SK-N-SH (cell line): ENCODE measurements at regions not wholly inside any gene's neighbourhood (a gene's known extent, or its start where the extent isn't known, plus 50 kb on each side); places are given as distances from the start of the nearest gene placed in this dataset.

Experiments used
- CTCF ChIA-PET: fragments of 300-600, 350-600 bp; formaldehyde crosslinking; extraction: SDS; loops from one replicate; lab custom pipeline; 2021; lab: Yijun Ruan, JAX
- POLR2A ChIA-PET: fragments of 350-600 bp; sonication (Branson Sonifier 250); formaldehyde crosslinking; extraction: SDS; loops from one replicate; lab custom pipeline; 2020; ENCODE audit warnings: antibody characterized with exemption, inconsistent platforms; lab: Yijun Ruan, JAX
- DNase-seq: peaks from one replicate; pipeline ENCODE4 v3.0.0; 2012
- H2AFZ ChIP-seq: fragments of 200-600 bp; sonication (generic); 2 replicates; pipeline ENCODE4 v1.8.1; 2016; ENCODE audit warnings: antibody characterized with exemption, mild to moderate bottlenecking, low read depth
- H3F3A ChIP-seq: fragments of 200-600 bp; sonication (generic); replicated peaks from 2 replicates; pipeline ENCODE3; 2016; ENCODE audit warnings: antibody characterized with exemption, mild to moderate bottlenecking; ENCODE audit not compliant: insufficient read depth
- H3K27ac ChIP-seq, 2 experiments: fragments of 200-500 bp in 1 of 2; fragments of 200-600 bp in 1 of 2; sonication (Bioruptor generic) in 1 of 2; sonication (generic), shearing (Covaris generic) in 1 of 2; 2 replicates each; pipeline versions ENCODE4 v1.5.1 to v1.6.1; 2014 to 2016; ENCODE audit warnings: low read depth in 2 of 2, inconsistent platforms in 1 of 2, low read length in 1 of 2, mild to moderate bottlenecking in 1 of 2, mixed read lengths in 1 of 2
- H3K27me3 ChIP-seq: fragments of 200-600 bp; sonication (generic), shearing (Covaris generic); 2 replicates; pipeline ENCODE4 v1.6.1; 2016; ENCODE audit warnings: mixed run types; ENCODE audit not compliant: insufficient read depth
- H3K36me3 ChIP-seq, 2 experiments: fragments of 200-500 bp in 1 of 2; fragments of 200-600 bp in 1 of 2; sonication (Bioruptor generic) in 1 of 2; sonication (generic) in 1 of 2; replicated peaks in 1 of 2; 2 replicates each; pipeline versions ENCODE3 to v1.5.1; 2014 to 2016; ENCODE audit warnings: low read length in 1 of 2, mild to moderate bottlenecking in 1 of 2; ENCODE audit not compliant: insufficient read depth in 2 of 2, control insufficient read depth in 1 of 2
- H3K4me1 ChIP-seq, 2 experiments: fragments of 200-500 bp in 1 of 2; fragments of 200-600 bp in 1 of 2; sonication (Bioruptor generic) in 1 of 2; sonication (generic), shearing (Covaris generic) in 1 of 2; 2 replicates each; pipeline versions ENCODE4 v1.5.1 to v1.6.1; 2014 to 2016; ENCODE audit warnings: low read depth in 1 of 2, low read length in 1 of 2, mixed run types in 1 of 2; ENCODE audit not compliant: insufficient read depth in 2 of 2, control insufficient read depth in 1 of 2
- H3K4me2 ChIP-seq: fragments of 200-600 bp; sonication (generic), shearing (Covaris generic); 2 replicates; pipeline ENCODE4 v1.6.1; 2017; ENCODE audit warnings: mixed run types
- H3K4me3 ChIP-seq, 2 experiments: fragments of 200-500 bp in 1 of 2; fragments of 200-600 bp in 1 of 2; sonication (Bioruptor generic) in 1 of 2; sonication (generic), shearing (Covaris generic) in 1 of 2; 2 replicates each; pipeline versions ENCODE4 v1.5.1 to v1.8.1; 2014 to 2016; ENCODE audit warnings: low read depth in 2 of 2, inconsistent platforms in 1 of 2, low read length in 1 of 2, mild to moderate bottlenecking in 1 of 2, mixed read lengths in 1 of 2, moderate library complexity in 1 of 2
- H3K79me2 ChIP-seq: fragments of 200-600 bp; sonication (generic); 2 replicates; pipeline ENCODE4 v1.8.1; 2017; ENCODE audit warnings: mild to moderate bottlenecking; ENCODE audit not compliant: insufficient read depth
- H3K9ac ChIP-seq: fragments of 200-600 bp; sonication (generic); 2 replicates; pipeline ENCODE4 v1.6.1; 2017; ENCODE audit warnings: mixed run types
- H3K9me2 ChIP-seq: fragments of 200-600 bp; sonication (generic); 2 replicates; pipeline ENCODE4 v1.6.1; 2017; ENCODE audit warnings: mixed run types
- H3K9me3 ChIP-seq: fragments of 200-600 bp; sonication (generic); 2 replicates; pipeline ENCODE4 v1.6.1; 2017; ENCODE audit warnings: mixed run types, mild to moderate bottlenecking, moderate library complexity
- H4K20me1 ChIP-seq: fragments of 200-600 bp; sonication (generic); 2 replicates; pipeline ENCODE4 v1.6.1; 2017; ENCODE audit warnings: mild to moderate bottlenecking, mixed run types; ENCODE audit not compliant: insufficient read depth
- CHD2 ChIP-seq: fragments of 150-350 bp; IDR thresholded peaks from 2 replicates; pipeline ENCODE4 v1.6.1; 2018; ENCODE audit warnings: low read length; ENCODE audit not compliant: partially characterized antibody
- FOSL2 ChIP-seq: IDR thresholded peaks from 2 replicates; pipeline ENCODE4 v1.4.0; 2012; ENCODE audit warnings: low read depth, mild to moderate bottlenecking, moderate library complexity, borderline replicate concordance
- FOXM1 ChIP-seq: IDR thresholded peaks from 2 replicates; pipeline ENCODE4 v1.4.0; 2012; ENCODE audit warnings: low read depth, mild to moderate bottlenecking
- GABPA ChIP-seq: IDR thresholded peaks from 2 replicates; pipeline ENCODE4 v1.4.0; 2012; ENCODE audit warnings: low read depth, mild to moderate bottlenecking
- GATA2 ChIP-seq: sonication (generic); formaldehyde crosslinking; IDR thresholded peaks from 2 replicates; pipeline ENCODE4 v1.5.0; 2020; ENCODE audit warnings: mild to moderate bottlenecking, missing genetic modification reagents
- JUND ChIP-seq: IDR thresholded peaks from 2 replicates; pipeline ENCODE4 v1.4.0; 2012
- MEF2A ChIP-seq: IDR thresholded peaks from 2 replicates; pipeline ENCODE4 v1.4.0; 2012; ENCODE audit warnings: low read depth, borderline replicate concordance
- MXI1 ChIP-seq: IDR thresholded peaks from 2 replicates; pipeline ENCODE4 v1.6.1; 2012; ENCODE audit warnings: mild to moderate bottlenecking, low read depth, low read length, improper control_type of control experiment
- NFIC ChIP-seq: IDR thresholded peaks from 2 replicates; pipeline ENCODE4 v1.4.0; 2012; ENCODE audit warnings: borderline replicate concordance
- NRF1 ChIP-seq: IDR thresholded peaks from 2 replicates; pipeline ENCODE4 v1.6.1; 2012; ENCODE audit warnings: low read depth, mild to moderate bottlenecking, low read length
- POLR2AphosphoS5 ChIP-seq: IDR thresholded peaks from 2 replicates; pipeline ENCODE4 v1.6.1; 2012; ENCODE audit warnings: low read depth, low read length
- RAD21 ChIP-seq: IDR thresholded peaks from 2 replicates; pipeline ENCODE4 v1.6.1; 2012; ENCODE audit warnings: mild to moderate bottlenecking, low read length
- RFX5 ChIP-seq: IDR thresholded peaks from 2 replicates; pipeline ENCODE4 v1.6.1; 2012; ENCODE audit warnings: mild to moderate bottlenecking, improper control_type of control experiment, low read length
- RXRA ChIP-seq: IDR thresholded peaks from 2 replicates; pipeline ENCODE4 v1.4.0; 2012; ENCODE audit warnings: low read depth, mild to moderate bottlenecking, borderline replicate concordance
- YY1 ChIP-seq: IDR thresholded peaks from 2 replicates; pipeline ENCODE4 v1.4.0; 2012; ENCODE audit warnings: low read depth, mild to moderate bottlenecking
- WGBS: methylation state at CpG from one replicate; pipeline ENCODE4 v1.1.6; 2017; ENCODE audit warnings: low lambda C conversion rate; 5-methylcytosine and 5-hydroxymethylcytosine counted together
- TF ChIP-seq, protein P1 (sequence below): fragments of 150-350 bp; IDR thresholded peaks from 2 replicates; pipeline ENCODE4 v1.6.1; 2017; ENCODE audit warnings: antibody characterized with exemption, low read length, low read depth, borderline replicate concordance
- TF ChIP-seq, protein P2 (sequence below): IDR thresholded peaks from 2 replicates; pipeline ENCODE4; 2012
- TF ChIP-seq, protein P3 (sequence below): fragments of 200-600 bp; sonication (generic); IDR thresholded peaks from 2 replicates; pipeline ENCODE4 v1.6.1; 2017; ENCODE audit warnings: antibody characterized with exemption, mild to moderate bottlenecking, moderate library complexity
- TF ChIP-seq, protein P4 (sequence below): IDR thresholded peaks from 2 replicates; pipeline ENCODE4 v1.4.0; 2012; ENCODE audit warnings: low read depth, borderline replicate concordance

DNA sequence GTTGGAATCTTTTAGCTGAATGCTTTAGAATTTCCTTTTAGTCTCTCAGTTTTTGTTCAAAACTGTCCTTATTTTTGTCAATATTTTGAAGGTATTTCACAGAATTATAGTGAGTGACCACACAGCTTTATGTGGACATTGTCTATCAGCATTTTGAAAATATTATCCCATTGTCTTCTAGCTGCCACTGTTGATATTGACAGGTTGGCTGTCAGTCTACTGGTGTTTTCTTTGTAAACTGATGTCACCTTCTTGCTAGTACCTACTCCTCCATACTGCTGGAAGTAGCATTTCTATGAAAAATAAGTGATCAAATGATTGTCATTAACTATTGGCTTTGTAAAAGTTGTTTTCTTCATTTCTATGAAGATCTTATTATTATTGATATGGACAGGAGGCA lies 256.8 kb downstream of the KLF12 start:
- no peak for DNase-seq
- CTCF ChIA-PET = no interaction called here
- Histone ChIP-seq H3K27ac (no peak overlapping the region), H4K20me1 (no peaks in the 10 kb centered on the region), H3K9me3 (peaks cover 6% of the 10 kb centered on the region; the same call in 1 of the 2 replicates), H3K36me3 (peaks cover 0 to 22% of the 10 kb centered on the region in 2 experiments), H2AFZ (no peak overlapping the region), H3K4me2 (no peak overlapping the region), H3K9ac (no peak overlapping the region), H3K79me2 (no peaks in the 10 kb centered on the region), H3F3A (peaks cover 6% of the 10 kb centered on the region), H3K27me3 (no peaks in the 10 kb centered on the region), H3K9me2 (no peaks in the 10 kb centered on the region), H3K4me1 (0 out of 4 replicates have a peak, but pooled peaks cover 0 to 4% of the 10 kb centered on the region in 2 experiments), H3K4me3 (no peak overlapping the region)
- POLR2A ChIA-PET = no interaction called here
- TF ChIP-seq, protein P1, sequence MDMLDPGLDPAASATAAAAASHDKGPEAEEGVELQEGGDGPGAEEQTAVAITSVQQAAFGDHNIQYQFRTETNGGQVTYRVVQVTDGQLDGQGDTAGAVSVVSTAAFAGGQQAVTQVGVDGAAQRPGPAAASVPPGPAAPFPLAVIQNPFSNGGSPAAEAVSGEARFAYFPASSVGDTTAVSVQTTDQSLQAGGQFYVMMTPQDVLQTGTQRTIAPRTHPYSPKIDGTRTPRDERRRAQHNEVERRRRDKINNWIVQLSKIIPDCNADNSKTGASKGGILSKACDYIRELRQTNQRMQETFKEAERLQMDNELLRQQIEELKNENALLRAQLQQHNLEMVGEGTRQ = no peak
- TF ChIP-seq GABPA (no peak), RXRA (no peak), RFX5 (no peak), MEF2A (no peak), GATA2 (CRISPR knock-in tag) (no peak)

DNA sequence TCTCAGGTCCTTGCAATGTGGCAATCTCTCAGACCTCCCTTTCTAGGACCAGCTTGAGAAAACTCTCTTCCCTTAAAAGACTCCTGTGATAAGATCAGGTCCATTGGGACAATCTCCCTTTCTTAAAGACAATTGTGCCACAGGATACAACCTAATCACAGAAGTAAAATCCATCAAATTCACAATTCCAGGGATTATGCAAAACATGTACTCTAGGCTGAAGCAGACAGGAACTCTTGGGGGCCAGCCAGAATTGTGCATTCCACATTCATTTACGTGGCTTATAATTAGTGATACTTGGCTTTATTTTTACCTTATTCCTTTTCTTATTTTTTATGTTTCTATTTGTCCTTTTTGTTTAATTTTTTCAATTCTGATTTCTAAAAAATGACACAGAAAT lies 257.9 kb downstream of the KLF12 start:
- no peak overlapping the region for H3K27ac ChIP-seq
- CTCF ChIA-PET = no interaction called here
- H3K4me3 ChIP-seq = no peak overlapping the region
- H3F3A ChIP-seq = peaks cover 3% of the 10 kb centered on the region
- H3K9me3 ChIP-seq = peaks cover 6% of the 10 kb centered on the region; the same call in 1 of the 2 replicates
- no peak for DNase-seq
- TF ChIP-seq NRF1 (no peak), RFX5 (no peak), GATA2 (CRISPR knock-in tag) (no peak), POLR2AphosphoS5 (no peak), MXI1 (no peak), CHD2 (no peak), RAD21 (no peak), JUND (no peak), YY1 (no peak), NFIC (no peak), FOSL2 (no peak), MEF2A (no peak), FOXM1 (no peak)
- TF ChIP-seq, protein P2, sequence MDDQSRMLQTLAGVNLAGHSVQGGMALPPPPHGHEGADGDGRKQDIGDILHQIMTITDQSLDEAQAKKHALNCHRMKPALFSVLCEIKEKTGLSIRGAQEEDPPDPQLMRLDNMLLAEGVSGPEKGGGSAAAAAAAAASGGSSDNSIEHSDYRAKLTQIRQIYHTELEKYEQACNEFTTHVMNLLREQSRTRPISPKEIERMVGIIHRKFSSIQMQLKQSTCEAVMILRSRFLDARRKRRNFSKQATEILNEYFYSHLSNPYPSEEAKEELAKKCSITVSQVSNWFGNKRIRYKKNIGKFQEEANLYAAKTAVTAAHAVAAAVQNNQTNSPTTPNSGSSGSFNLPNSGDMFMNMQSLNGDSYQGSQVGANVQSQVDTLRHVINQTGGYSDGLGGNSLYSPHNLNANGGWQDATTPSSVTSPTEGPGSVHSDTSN = no peak
- TF ChIP-seq, protein P3, sequence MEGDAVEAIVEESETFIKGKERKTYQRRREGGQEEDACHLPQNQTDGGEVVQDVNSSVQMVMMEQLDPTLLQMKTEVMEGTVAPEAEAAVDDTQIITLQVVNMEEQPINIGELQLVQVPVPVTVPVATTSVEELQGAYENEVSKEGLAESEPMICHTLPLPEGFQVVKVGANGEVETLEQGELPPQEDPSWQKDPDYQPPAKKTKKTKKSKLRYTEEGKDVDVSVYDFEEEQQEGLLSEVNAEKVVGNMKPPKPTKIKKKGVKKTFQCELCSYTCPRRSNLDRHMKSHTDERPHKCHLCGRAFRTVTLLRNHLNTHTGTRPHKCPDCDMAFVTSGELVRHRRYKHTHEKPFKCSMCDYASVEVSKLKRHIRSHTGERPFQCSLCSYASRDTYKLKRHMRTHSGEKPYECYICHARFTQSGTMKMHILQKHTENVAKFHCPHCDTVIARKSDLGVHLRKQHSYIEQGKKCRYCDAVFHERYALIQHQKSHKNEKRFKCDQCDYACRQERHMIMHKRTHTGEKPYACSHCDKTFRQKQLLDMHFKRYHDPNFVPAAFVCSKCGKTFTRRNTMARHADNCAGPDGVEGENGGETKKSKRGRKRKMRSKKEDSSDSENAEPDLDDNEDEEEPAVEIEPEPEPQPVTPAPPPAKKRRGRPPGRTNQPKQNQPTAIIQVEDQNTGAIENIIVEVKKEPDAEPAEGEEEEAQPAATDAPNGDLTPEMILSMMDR = no peak
- TF ChIP-seq, protein P4, sequence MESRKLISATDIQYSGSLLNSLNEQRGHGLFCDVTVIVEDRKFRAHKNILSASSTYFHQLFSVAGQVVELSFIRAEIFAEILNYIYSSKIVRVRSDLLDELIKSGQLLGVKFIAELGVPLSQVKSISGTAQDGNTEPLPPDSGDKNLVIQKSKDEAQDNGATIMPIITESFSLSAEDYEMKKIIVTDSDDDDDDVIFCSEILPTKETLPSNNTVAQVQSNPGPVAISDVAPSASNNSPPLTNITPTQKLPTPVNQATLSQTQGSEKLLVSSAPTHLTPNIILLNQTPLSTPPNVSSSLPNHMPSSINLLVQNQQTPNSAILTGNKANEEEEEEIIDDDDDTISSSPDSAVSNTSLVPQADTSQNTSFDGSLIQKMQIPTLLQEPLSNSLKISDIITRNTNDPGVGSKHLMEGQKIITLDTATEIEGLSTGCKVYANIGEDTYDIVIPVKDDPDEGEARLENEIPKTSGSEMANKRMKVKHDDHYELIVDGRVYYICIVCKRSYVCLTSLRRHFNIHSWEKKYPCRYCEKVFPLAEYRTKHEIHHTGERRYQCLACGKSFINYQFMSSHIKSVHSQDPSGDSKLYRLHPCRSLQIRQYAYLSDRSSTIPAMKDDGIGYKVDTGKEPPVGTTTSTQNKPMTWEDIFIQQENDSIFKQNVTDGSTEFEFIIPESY = no peak
- POLR2A ChIA-PET = no interaction called here
- H3K9me2 ChIP-seq = no peaks in the 10 kb centered on the region
- H2AFZ ChIP-seq = no peak overlapping the region
- no peaks in the 10 kb centered on the region for H3K27me3 ChIP-seq
- 0 out of 4 replicates have a peak, but pooled peaks cover 0 to 6% of the 10 kb centered on the region in 2 experiments for H3K4me1 ChIP-seq
- H3K36me3 ChIP-seq = peaks cover 0 to 18% of the 10 kb centered on the region in 2 experiments
- H3K79me2 ChIP-seq = no peaks in the 10 kb centered on the region
- H3K9ac ChIP-seq = no peak overlapping the region
- WGBS = 81% methylated on average over 1 of the region's 1 CpG
- no peak overlapping the region for H3K4me2 ChIP-seq
- no peaks in the 10 kb centered on the region for H4K20me1 ChIP-seq
